ENCODE measurements at regions not wholly inside any gene's neighbourhood (a gene's known extent, or its start where the extent isn't known, plus 50 kb on each side); places are given as distances from the start of the nearest gene placed in this dataset.

DNA sequence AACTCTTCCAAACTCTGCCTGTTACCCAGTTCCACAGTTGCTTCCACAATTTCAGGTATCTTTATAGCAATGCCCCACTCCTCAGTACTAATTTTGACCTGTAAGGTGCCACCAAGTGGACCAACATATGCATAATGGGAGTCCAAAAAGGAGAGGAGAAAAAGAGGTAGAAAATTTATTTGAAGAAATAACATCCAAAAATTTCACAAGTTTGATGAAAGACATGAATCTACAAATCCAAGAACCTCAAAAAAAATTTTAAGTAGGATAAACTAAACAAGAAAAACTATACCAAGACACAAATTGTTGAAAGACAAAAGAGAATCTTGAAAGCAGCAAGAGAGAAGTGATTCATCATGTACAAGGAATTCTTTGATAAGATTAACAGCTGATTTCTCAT, 79.8 kb downstream of the BARX1 start:
- DNase-seq = no peak

DNA sequence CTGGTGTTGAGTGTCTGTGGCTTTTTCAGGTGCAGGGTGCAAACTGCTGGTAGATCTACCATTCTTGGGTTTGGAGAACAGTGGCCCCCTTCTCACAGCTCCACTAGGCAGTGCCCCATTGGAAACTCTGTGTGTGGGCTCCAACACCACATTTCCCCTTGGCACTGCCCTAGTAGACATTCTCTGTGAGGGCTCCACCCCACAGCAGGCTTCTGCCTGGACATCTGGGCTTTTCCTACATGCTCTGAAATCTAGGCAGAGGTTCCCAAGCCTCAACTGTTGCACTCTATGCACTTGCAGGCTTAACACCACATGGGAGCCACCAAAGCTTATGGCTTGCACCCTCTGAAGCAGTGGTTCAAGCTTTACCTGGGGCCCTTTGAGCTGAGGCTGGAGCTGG, 80.9 kb downstream of the BARX1 start:
- no peak for DNase-seq

DNA sequence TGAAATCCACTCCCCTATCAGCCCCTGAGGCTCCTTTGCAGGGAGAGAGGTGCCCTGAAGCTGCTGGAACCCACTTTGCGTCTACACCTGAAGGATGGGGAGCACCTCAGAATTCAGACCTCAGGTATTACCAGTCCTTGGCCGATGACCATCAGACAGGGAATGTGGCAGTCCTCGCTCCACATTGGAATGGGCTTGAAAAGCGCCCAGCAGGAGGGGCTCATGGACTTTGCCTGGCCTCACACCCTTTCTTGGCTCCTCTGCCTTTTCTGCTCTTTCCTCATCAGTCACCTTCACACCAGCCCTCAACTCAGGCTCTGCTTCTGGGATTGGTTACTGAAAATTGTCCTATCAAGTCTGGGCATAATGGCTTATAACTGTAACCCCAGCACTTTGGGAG, 83.9 kb downstream of the BARX1 start:
- DNase-seq = no peak

DNA sequence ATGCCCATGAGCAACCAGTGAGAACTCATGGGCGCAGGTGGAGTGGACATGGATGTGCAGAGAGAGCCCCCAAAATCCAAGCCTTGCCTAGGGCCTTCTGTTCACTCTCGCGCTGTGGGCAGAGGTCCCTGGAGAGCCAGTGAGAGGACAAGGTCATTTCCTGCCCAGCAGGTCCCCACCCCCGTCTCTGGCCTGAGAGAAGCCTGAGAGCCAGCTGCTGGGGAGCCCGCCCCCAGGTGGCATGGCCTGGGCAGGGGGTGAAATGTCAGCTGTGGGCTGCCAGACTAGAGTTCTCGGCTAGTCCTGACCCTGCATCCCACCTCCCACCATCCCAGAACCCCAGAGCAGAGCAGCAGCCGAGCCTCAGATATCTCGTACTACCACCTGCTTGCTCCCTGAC, 85.3 kb downstream of the BARX1 start:
- no peak for DNase-seq

DNA sequence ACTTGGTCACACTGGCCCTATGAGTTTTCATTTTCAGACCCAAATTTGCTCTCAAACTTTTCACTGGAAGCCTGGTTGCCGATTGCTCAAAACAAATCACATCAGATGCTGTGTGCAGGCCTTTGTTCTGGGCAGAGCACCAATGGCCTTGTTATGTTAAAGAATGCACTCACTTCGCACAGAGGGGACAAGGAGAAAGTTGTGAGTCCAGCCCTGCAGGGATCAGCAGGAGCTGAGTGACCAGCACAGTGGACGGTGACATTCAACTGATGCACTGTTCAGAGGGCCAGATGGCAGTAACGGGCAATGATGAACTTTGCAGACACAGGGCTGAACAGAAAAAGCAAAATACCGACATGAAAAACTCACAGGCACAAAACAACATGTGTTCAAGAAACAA, 86.1 kb downstream of the BARX1 start:
- no peak for DNase-seq

DNA sequence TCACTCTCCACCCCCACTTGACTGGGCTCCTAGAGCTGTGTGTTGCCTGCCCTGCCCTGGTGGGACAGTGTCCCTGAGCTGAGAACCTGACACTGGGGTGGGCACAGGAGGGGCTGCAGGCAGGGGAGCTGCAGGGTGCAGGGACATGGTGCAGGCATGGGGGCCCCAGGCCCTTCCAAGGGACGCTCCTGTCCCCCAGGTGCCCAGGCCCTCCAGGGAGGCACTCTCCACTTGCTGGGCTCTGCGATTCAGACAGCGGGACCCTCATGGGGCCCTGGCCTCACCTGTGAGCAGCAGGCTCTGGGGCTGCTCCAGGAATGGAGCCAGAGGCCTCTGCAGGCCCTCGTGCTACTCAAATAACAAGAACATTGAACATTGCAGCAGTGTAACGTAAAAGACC, 89.4 kb downstream of the BARX1 start:
- no peak for DNase-seq

DNA sequence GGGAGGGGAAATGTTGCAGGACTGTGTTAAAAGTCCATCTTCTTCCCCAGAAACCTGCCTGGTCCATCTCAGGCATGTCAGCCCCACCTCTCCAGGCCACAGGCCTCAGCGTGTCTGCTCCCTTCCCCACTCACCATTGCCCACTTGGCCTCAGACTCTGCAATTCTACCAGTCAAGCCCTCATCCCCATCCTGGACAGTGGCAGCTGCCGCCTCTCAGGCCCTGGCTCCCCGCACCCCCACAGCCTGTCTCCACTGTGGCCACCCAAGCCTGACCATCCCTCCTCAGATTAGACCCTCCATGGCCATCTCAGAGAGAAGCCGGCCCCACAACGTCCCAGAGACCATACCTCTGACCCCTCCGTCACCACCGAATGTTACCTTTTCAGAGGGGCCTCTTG, 89.9 kb downstream of the BARX1 start:
- DNase-seq = no peak

DNA sequence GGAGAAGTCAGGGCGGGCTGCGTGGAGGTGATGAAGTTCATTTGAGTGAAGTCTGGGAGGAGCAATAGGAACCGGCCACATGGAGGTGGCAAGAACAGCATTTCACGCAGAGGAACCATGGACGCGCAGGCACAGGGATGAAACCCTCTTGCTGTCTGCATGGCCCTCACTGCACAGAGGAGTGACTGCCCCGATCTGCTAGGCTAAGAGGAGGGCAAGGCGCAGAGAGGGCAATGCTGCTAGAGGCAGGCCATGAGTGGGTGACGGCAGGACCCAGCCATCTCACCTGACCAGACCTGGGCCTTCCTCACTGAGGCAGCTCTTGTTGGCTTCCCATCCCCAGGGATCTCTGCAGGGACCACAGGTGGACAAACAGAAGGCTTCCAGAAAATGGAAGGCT, 90.3 kb downstream of the BARX1 start:
- DNase-seq = no peak

DNA sequence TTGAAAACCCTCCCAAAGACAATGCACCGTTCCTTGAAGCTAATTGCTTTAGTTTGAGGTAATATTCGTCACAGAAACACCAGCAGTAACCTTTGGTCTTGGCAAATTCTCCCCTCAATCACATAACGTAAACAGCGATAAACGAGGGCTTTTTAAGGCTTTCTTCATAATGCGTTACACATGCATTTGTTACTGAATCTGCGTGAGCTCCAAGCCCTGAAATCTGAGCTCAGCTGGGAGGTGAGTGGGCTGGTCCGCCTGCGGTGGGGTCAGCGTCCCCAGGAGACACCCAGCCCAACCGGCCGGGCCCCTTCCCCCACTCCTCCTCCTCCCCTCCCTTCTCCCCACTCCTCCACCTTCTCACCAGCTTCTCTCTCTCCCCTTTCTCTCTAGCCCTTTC, 91.1 kb downstream of the BARX1 start:
- DNase-seq = no peak

DNA sequence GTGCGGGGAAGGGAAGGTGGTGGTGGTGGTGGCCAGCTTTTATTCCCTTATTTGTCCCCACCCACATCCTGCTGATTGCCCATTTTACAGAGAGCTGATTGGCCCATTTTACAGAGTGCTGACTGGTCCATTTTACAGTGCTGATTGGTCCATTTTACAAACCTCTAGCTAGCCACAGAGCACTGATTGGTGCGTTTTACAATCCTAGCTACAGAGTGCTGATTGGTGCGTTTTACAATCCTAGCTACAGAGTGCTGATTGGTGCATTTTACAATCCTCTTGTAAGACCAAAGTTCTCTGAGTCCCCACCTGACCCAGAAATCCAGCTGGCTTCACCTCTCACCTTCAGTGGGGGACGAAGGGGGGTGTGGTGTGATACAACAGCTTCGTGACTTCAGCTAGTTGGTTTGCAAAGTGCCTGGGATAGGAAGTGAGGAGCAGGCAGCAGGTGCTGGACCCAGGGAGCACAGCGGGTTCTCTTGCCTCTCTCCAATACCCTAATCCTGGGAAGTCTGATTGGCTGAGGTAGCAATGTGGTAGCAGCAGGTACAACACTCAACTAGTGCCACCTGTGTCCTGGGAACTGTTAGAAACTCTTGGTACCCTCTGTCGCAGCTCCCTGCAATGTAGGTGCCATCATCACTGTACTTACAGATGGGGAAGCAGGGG, 92.1 kb downstream of the BARX1 start:
- DNase-seq = no peak

DNA sequence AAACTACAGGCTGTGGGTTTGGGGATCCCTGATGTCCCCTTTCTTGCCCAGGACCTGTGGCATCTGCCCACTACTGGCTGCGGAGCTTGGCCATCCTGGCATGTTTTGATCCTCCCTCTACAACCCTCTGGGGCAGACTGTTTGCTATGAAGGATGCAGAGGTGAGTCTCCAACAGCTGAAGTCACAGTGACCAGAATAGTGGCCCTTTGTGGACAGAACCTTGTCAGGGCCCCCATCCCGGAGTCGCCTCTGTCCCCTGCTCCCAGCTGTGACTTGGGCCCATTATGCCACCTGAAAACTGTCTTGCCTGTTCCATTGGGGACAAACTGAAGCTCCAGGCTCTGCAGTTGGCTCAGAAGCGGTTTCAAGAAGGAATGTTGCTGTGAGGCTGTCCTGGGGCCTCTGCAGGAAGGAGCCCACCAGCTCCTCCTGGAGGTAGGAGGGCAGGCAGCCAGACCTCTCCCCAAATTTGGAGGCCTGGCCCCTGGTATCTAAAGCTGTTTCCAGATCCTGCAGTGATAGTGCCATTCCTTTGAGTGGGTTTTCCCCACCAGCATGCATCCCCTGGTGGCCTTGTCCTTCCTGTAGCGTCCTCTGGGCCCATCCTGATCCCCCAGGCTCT, 93.3 kb downstream of the BARX1 start:
- no peak for DNase-seq

DNA sequence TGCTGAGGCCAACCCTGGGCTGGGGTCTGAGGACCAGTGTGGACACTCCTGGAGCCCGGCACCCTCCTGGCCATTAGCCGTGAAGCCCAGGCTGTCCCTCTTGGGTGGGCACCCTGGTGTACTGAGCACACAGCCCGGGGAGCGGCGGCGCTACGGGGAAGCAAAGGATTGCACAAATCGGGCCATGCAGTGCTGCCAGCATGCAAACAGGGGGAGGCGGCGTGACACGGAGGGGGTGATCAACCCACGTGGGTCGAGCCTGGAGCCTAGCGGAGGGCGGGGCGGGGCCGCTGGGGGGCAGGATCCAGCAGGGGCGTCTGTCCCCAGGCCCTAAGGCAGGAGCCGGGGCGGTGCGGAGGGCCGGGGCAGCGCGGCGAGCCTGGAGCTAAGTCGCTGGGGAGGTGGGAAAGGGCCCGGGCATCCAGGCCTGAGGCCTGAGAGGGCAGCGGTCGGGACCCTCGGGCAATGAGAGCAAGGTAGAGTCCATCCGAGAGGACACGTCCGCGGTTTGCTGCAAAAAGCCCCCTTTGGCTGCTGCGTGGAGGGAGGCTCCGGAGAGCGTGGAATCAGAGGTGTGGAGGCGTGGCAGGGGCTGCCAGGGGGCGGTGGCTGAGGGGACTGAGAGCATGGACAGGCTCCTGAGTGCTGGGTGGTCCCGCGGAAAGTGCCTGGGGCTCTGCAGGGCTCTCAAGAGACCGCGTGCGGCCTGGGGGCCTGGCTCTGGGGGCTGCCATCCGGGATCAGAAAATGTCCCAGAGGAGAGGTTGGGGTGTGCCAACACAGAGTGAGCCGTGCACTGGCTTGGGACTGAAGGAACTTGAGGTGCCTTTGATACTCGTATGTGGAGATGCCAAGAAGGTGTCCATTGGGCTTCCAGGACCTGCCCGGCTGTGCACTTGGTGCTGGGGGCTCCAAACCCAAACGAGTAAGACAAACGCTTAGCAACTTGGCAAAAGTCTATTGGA, 94.2 kb downstream of the BARX1 start:
- DNase-seq = no peak

DNA sequence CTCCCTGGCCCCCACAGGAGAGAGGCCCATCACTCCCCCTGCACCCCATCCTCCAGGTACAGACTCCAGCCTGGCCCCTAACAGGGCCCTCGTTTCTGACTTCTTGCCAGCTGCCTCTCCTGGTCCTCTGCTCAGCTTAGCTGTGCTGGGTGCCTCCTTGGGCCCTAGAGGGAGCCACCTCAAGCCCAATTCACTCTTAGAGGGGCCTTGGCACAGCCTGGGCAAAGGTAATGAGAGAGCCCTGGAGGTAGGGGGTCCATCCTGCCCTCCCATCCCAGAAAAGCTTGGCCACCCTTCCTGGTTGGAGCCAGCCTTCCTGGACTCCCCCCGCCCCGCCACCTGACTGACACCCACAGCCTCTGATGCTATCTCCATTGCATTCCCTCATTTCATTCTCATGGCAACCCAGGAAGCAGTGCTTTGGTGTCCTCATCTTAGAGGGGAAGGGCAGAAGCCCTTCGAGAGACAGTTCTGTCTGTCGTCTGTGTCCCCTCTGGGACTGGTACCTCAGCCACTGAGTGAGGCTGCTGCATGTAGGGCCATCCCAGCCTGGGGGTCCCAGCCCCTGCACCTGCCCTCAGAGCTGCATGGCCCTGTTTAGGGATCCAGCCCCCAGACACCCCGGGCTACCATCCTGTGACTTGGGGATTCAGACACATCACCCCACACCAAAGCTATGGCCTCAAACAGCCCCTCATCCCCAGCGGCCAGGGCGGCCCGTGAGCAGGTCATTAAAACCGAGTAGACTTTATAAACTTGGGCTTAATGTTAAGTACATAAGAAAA, 95.5 kb downstream of the BARX1 start:
- no peak for DNase-seq

DNA sequence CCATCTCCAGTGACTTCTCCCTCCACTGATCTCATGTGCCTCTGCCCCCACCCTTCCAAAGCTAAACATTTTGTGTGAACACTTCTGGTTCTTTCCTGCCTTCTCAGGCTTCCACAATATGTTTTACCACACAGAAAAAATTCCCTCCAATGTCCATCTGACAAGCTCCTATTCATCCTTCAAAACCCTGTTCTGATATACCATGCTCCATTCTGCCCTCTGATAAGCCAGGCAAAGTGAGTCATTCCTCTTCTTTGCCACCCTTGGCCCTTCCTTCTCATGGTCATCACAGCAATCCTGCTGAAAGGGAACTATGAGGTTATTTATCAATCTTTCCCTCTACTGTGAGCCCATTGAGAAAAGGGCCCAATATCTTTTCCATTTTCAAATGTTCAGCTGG, 97.6 kb downstream of the BARX1 start:
- no peak for DNase-seq

DNA sequence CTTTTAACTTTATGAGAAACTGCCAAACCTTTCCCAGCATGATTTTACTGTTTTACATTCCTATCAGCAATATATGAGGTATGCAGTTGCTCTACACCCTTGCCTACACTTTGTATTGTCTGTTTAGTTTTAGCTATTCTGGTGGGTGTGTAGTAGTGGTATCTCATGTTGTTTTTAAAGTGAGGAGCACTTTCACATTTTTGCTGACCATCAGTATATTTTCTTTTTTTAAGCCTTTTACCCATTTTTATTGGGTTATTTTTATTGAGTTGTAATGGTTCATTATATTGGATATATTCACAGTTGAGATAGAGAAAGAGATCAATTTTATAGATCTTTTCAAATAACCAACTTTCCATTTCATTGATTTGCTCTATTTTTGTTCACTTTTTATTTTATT, 102.4 kb downstream of the BARX1 start:
- DNase-seq = no peak

DNA sequence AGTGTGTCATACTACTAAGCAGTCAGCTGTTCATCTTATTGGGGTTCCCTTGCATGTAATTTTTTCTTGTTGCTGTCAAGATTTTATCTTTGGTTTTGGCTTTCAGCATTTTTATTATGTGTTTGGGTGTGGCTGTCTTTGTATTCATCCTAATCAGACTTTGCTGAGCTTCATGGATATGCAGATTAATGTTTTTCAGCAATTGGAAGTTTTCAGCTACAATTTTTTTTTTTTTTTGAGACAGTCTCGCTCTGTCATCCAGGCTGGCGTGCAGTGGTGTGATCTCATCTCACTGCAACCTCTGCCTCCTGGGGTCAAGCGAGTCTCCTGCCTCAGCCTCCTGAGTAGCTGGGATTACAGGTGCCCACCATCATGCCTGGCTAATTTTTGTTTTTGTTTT, 108.8 kb downstream of the BARX1 start:
- DNase-seq = no peak

DNA sequence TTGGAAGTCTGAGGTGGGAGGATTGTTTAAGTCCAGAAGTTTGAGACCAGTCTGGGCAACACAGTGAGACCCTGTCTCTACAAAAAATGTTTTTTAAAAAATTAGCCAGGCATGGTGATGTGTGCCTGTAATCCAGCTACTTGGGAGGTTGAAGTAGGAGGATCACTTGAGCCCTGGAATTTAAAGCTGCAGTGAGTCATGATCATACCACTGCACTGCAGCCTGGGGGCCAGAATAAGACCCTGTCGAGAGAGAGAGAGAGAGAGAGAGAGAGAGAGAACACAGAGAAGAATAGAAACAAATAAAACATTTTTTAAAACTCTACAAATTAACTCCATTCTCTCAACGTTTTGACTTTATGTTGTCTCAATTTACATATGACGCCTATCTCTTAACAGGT, 111.8 kb downstream of the BARX1 start:
- no peak for DNase-seq

DNA sequence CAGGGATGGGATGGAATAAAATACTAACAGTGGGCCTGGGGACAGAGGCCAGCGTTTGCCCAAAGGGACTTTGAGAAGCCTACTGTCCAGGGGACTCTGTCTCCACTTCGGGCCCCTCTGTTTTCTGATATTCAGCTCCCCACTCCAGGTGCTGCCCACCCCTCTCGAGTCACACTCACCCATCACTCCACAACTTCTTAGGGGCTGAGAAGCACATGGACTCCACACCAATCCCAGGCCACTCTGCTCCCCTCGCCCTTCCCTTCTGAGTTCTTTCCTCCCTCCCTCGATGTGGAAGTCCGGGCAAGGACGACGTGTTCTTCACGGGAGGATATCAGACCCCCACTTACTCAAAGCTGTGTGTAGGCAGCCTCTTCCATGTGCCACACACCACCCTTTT, 124.5 kb downstream of the BARX1 start:
- DNase-seq = no peak

DNA sequence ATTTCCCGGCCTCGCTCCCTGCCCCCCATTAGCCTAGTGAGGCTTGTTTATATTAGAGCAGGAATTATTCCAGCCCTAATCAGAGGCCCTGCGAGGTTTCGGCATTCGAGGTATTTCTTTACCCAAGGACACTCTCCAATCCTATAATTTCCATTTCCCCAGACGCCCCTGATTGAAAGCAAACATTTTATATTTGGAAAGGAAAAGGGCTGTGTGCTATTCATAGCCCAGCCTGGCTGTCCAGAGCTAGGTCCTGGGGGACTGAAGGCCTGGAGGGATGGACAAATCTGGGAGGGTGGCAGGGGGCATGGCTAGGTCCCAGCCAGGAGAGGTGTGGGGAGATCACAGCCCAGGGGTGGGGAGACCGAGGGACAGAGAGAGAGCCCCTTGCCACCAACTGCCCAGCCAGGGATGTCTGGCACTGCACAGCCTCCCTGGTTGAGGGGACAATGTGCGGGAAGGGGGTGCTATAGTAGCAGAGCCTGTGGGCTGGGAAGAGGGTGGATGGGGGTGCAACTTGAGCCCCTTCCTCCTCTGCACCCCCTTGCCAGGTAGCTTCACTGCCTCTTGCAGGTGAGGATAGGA, 125.1 kb downstream of the BARX1 start:
- no peak for DNase-seq

DNA sequence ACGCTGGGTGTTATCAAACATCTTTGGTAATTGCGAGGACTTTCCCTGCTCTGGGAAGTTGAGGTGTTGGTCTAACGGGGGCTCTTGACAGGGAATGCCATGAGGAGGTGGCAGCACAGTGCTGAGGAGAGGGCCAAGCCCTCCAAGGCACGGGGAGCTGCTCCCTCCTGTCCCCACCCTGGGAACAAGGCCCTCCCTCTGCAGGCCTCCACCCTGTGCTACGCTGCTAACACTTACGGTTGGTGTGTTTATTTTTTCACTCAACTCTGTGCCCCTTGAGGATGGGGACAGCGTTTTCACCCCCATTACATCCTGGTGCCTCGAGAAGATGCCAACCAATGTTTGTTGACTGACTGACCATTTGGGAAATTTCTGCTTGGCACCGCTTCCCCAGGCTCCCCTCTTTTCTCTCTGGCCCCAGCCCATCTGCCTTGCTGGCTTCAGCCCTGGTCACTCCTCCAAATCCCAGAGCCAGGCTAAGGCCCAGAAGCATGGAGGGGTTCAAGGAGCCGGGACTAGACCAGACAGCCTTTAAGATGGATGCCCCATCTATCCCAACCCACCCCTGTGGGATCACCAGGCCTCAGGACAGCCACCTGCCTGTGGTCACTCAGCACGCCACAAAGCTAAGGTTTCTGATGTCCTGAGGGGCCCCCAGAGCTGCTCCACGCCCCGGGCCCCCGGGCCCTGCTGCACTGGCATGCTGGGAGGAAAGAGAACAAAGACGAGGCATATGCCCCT, 125.7 kb downstream of the BARX1 start:
- no peak for DNase-seq

DNA sequence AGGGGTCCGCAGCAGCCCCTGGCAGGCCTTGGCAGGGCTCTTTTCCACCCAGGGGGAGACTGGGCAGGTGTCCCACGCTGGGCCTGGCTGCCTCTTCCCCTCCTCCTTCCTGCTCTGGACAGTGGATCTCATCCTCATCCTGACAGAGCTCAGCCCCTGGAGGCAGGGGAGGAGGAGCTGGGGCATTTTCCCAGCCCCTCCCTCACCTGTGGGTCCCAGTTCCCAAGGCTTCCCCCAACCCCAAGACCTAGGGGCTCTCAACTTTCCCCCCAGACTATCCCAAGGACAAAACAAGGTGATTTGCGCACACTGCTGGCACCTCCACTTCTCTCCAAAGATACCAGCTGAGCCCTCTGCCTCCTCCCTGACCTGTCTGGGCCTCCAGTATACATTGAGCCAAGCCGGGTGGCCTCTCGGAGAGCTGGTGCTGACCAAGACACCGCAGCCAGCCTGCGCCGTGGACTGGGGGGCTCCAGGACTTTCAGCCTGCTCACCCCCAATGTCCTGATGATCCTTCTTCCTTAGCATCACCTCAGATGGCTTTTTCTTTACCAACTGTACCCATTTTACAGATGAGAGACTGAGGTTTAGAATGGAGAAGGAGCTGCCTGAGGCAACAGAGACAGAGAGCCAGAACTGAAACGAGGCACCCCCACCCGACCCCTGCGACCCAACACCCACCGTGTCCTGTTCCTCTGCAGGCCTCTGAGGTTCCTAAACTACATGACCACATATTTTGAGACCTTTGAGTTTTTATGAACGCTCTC, 126.6 kb downstream of the BARX1 start:
- no peak for DNase-seq
